IMR-90 (cell line): ENCODE measurements at regions not wholly inside any gene's neighbourhood (a gene's known extent, or its start where the extent isn't known, plus 50 kb on each side); places are given as distances from the start of the nearest gene placed in this dataset.

ENCODE experiments used
- BHLHE40 ChIP-seq: fragments of 150-350 bp; IDR thresholded peaks from 2 replicates; pipeline ENCODE4 v1.6.1; 2016; ENCODE audit warnings: mild to moderate bottlenecking, low read depth, low read length
- CEBPB ChIP-seq: IDR thresholded peaks from 2 replicates; pipeline ENCODE4 v1.6.1; 2012; ENCODE audit warnings: low read depth, low read length, improper control_type of control experiment
- CTCF ChIP-seq: conservative IDR thresholded peaks from 2 replicates; pipeline ENCODE4 v1.5.1; 2012; ENCODE audit warnings: mild to moderate bottlenecking, low read depth, low read length, improper control_type of control experiment
- FOS ChIP-seq: fragments of 150-350 bp; IDR thresholded peaks from 2 replicates; pipeline ENCODE4 v1.6.1; 2016; ENCODE audit warnings: low read depth, low read length
- MXI1 ChIP-seq: IDR thresholded peaks from 2 replicates; pipeline ENCODE4 v1.6.1; 2012; ENCODE audit warnings: low read depth, mild to moderate bottlenecking, low read length, moderate library complexity, borderline replicate concordance
- POLR2A ChIP-seq: IDR thresholded peaks from 2 replicates; pipeline ENCODE4 v1.6.1; 2012; ENCODE audit warnings: mild to moderate bottlenecking, low read depth, low read length
- RAD21 ChIP-seq: IDR thresholded peaks from 2 replicates; pipeline ENCODE4 v1.6.1; 2012; ENCODE audit warnings: low read length, improper control_type of control experiment
- RCOR1 ChIP-seq: IDR thresholded peaks from 2 replicates; pipeline ENCODE4 v1.6.1; 2012; ENCODE audit warnings: mild to moderate bottlenecking, low read length, improper control_type of control experiment; ENCODE audit not compliant: insufficient replicate concordance
- RFX5 ChIP-seq: IDR thresholded peaks from 2 replicates; pipeline ENCODE4 v1.8.0; 2012; ENCODE audit warnings: low read depth, mild to moderate bottlenecking, low read length, moderate library complexity
- SMC3 ChIP-seq: fragments of 150-350 bp; IDR thresholded peaks from 2 replicates; pipeline ENCODE4 v1.6.1; 2016; ENCODE audit warnings: low read depth, mild to moderate bottlenecking, antibody characterized with exemption, low read length, moderate library complexity
- USF2 ChIP-seq: fragments of 150-350 bp; IDR thresholded peaks from 2 replicates; pipeline ENCODE4 v1.6.1; 2017; ENCODE audit warnings: mild to moderate bottlenecking, antibody characterized with exemption, low read length, low read depth

GRCh38 chr20:39825524-39825923, 863.4 kb downstream of the DHX35 start:
- no peak for TF ChIP-seq MXI1
- no peak for TF ChIP-seq SMC3
- no peak for TF ChIP-seq POLR2A
- TF ChIP-seq FOS, result no peak
- no peak for TF ChIP-seq CTCF
- TF ChIP-seq RFX5, result no peak
- no peak for TF ChIP-seq RAD21
- TF ChIP-seq RCOR1, result no peak
- TF ChIP-seq BHLHE40, result no peak
- TF ChIP-seq USF2, result no peak
- TF ChIP-seq CEBPB, result no peak
